Activated CD4-positive, alpha-beta T cell treated with anti-CD3 and anti-CD28 coated beads, Interleukin-2, Interleukin-4, amounts not matched to agents 100 ng/mL and 50 ng/mL, durations not matched to agents 16 hours and 8 hours (primary cell): ENCODE measurements at regions not wholly inside any gene's neighbourhood (a gene's known extent, or its start where the extent isn't known, plus 50 kb on each side); places are given as distances from the start of the nearest gene placed in this dataset.
"Not testable (repeated sequence)": the region's sequence is repeated elsewhere in the genome, so short reads cannot be mapped to it uniquely, and the experiment has no call there.

Source experiments
- DNase-seq: peaks from one replicate; pipeline ENCODE4 v3.0.0-alpha.2; 2020; ENCODE audit warnings: low spot score

- no peak for DNase-seq
Measured at GRCh38 chr2:185384822-185385560, 353.6 kb upstream of the FSIP2 start.

GRCh38 chr2:185388226-185388625 lies 350.4 kb upstream of the FSIP2 start:
- DNase-seq, result no peak

GRCh38 chr2:185391543-185391942 lies 347.1 kb upstream of the FSIP2 start:
- DNase-seq, result no peak

GRCh38 chr2:185393091-185393490 lies 345.5 kb upstream of the FSIP2 start:
- no peak for DNase-seq

- no peak for DNase-seq
Measured at GRCh38 chr2:185402474-185402873, 336.1 kb upstream of the FSIP2 start.

GRCh38 chr2:185404578-185404977 lies 334.0 kb upstream of the FSIP2 start:
- DNase-seq, result no peak

GRCh38 chr2:185417111-185417510 lies 321.5 kb upstream of the FSIP2 start:
- DNase-seq, result no peak

GRCh38 chr2:185417688-185418087 lies 320.9 kb upstream of the FSIP2 start:
- DNase-seq, result no peak

- not testable (repeated sequence) for DNase-seq
Measured at GRCh38 chr2:185424958-185425629, 313.5 kb upstream of the FSIP2 start.

- no peak for DNase-seq
Measured at GRCh38 chr2:185428000-185428399, 310.6 kb upstream of the FSIP2 start.

GRCh38 chr2:185433824-185434223 lies 304.8 kb upstream of the FSIP2 start:
- no peak for DNase-seq

- DNase-seq, result no peak
Measured at GRCh38 chr2:185436787-185437372, 301.7 kb upstream of the FSIP2 start.

- DNase-seq, result no peak
Measured at GRCh38 chr2:185441486-185442005, 297.1 kb upstream of the FSIP2 start.

- DNase-seq, result no peak
Measured at GRCh38 chr2:185456517-185456916, 282.1 kb upstream of the FSIP2 start.

GRCh38 chr2:185463481-185463880 lies 275.1 kb upstream of the FSIP2 start:
- DNase-seq, result no peak

GRCh38 chr2:185466915-185467314 lies 271.7 kb upstream of the FSIP2 start:
- DNase-seq, result no peak

- DNase-seq, result no peak
Measured at GRCh38 chr2:185471441-185471840, 267.2 kb upstream of the FSIP2 start.

- no peak for DNase-seq
Measured at GRCh38 chr2:185472574-185472973, 266.0 kb upstream of the FSIP2 start.

GRCh38 chr2:185473838-185474237 lies 264.8 kb upstream of the FSIP2 start:
- DNase-seq, result no peak

GRCh38 chr2:185475914-185476313 lies 262.7 kb upstream of the FSIP2 start:
- no peak for DNase-seq

GRCh38 chr2:185477452-185477851 lies 261.2 kb upstream of the FSIP2 start:
- DNase-seq, result no peak

- no peak for DNase-seq
Measured at GRCh38 chr2:185484602-185485001, 254.0 kb upstream of the FSIP2 start.

GRCh38 chr2:185502351-185502750 lies 236.3 kb upstream of the FSIP2 start:
- no peak for DNase-seq
